ENCODE measurements at regions not wholly inside any gene's neighbourhood (a gene's known extent, or its start where the extent isn't known, plus 50 kb on each side); places are given as distances from the start of the nearest gene placed in this dataset.

- TF ChIP-seq CTCF (IDR thresholded peaks at IDR 0.05; ENCODE audit: low read depth, low read length, poor library complexity, severe bottlenecking) (no peak), EZH2phosphoT487 (IDR thresholded peaks at IDR 0.05; ENCODE audit: borderline replicate concordance, low read length) (no peak)
Observed at GRCh38 chr1:38173157-38173831, 126.7 kb upstream of the POU3F1 start.

Data from DOHH2 (cell line).